Osteoblast (primary cell): ENCODE measurements at regions not wholly inside any gene's neighbourhood (a gene's known extent, or its start where the extent isn't known, plus 50 kb on each side); places are given as distances from the start of the nearest gene placed in this dataset.

Experiments used
- DNase-seq: peaks from one replicate; pipeline ENCODE4 v3.0.0; 2011; ENCODE audit warnings: low spot score, mixed read lengths; ENCODE audit not compliant: insufficient read length; ENCODE audit errors: missing footprints
- H2AFZ ChIP-seq: 2 replicates; pipeline ENCODE4 v1.6.0; 2011; ENCODE audit warnings: mild to moderate bottlenecking, low read length
- H3K27ac ChIP-seq: 2 replicates; pipeline ENCODE4 v1.5.1; 2011; ENCODE audit warnings: mild to moderate bottlenecking, low read depth, low read length, moderate library complexity
- H3K27me3 ChIP-seq: 2 replicates; pipeline ENCODE4 v1.6.0; 2012; ENCODE audit warnings: mild to moderate bottlenecking, control low read depth, inconsistent platforms, low read length, moderate library complexity; ENCODE audit not compliant: insufficient read depth
- H3K36me3 ChIP-seq: 2 replicates; pipeline ENCODE4 v1.5.1; 2011; ENCODE audit warnings: mild to moderate bottlenecking, low read length, control low read depth, moderate library complexity; ENCODE audit not compliant: insufficient read depth
- H3K4me1 ChIP-seq: 2 replicates; pipeline ENCODE4 v1.5.1; 2011; ENCODE audit warnings: mild to moderate bottlenecking, low read length, control low read depth, moderate library complexity; ENCODE audit not compliant: insufficient read depth
- H3K4me2 ChIP-seq: 2 replicates; pipeline ENCODE4 v1.6.0; 2011; ENCODE audit warnings: mild to moderate bottlenecking, low read length; ENCODE audit not compliant: insufficient read depth
- H3K4me3 ChIP-seq: fragments of 200-600 bp; sonication (generic); 3 replicates; pipeline ENCODE4 v1.5.1; 2012; ENCODE audit warnings: mild to moderate bottlenecking, low read length, inconsistent platforms; ENCODE audit not compliant: insufficient read depth
- H3K79me2 ChIP-seq: 2 replicates; pipeline ENCODE4 v1.6.0; 2012; ENCODE audit warnings: mild to moderate bottlenecking, low read length, control low read depth, inconsistent platforms; ENCODE audit not compliant: insufficient read depth
- H3K9me3 ChIP-seq: 2 replicates; pipeline ENCODE4 v1.5.1; 2011; ENCODE audit warnings: low read depth, low read length, control low read depth
- H4K20me1 ChIP-seq: 2 replicates; pipeline ENCODE4 v1.6.0; 2012; ENCODE audit warnings: mild to moderate bottlenecking, low read length, control low read depth; ENCODE audit not compliant: insufficient read depth
- TF ChIP-seq, protein P1 (sequence below): IDR thresholded peaks from 2 replicates; pipeline ENCODE4 v1.5.1; 2011; ENCODE audit warnings: mild to moderate bottlenecking, low read depth, low read length, moderate library complexity; ENCODE audit errors: extremely low read depth

DNA sequence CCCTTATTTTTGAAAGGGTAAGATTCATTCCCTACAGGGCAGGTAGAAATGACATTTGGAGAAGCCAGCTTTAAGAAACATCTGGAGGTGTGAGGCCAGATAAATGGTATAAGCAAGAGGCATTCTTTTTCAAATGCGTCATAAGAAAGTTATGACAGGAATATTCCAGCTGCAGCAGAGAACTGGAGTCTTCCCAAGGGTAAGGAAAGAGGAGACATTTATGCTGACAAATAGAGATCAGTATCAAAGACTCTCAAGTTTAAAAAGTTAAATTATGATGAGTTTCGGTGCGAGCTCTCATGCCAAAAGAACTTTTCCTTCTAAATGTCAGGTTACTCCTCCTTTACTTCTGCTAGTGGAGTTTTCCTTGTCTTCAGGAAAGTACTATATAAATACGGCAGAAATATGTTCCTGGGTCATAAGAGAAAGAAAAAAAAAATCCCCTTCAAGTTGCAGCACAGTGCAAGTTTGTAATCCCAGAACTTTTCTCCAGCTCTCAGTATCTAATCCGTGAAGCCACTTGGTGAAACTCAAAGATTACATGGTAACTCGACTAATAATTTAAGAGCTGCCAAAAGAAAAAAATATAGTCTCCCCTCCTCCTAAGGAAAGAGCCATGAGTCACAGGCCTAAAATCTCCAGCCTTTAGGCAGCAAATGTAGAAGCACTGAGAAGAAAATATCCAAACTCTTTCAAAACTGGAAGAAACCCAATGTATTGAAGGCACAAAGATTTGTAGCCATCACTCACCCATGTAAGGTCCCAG is 428.1 kb downstream of the MEIS1 start:
- Histone ChIP-seq H4K20me1 (no peaks in the 10 kb centered on the region), H3K4me2 (peak overlapping the region; percentile 12), H3K36me3 (no peaks in the 10 kb centered on the region), H3K4me1 (peaks cover 12% of the 10 kb centered on the region), H3K79me2 (no peaks in the 10 kb centered on the region), H3K27ac (peak overlapping the region; percentile 52), H3K9me3 (no peaks in the 10 kb centered on the region), H2AFZ (no peak overlapping the region), H3K4me3 (no peak overlapping the region), H3K27me3 (no peaks in the 10 kb centered on the region)
- peak; percentile 85 for DNase-seq
- TF ChIP-seq, protein P1, sequence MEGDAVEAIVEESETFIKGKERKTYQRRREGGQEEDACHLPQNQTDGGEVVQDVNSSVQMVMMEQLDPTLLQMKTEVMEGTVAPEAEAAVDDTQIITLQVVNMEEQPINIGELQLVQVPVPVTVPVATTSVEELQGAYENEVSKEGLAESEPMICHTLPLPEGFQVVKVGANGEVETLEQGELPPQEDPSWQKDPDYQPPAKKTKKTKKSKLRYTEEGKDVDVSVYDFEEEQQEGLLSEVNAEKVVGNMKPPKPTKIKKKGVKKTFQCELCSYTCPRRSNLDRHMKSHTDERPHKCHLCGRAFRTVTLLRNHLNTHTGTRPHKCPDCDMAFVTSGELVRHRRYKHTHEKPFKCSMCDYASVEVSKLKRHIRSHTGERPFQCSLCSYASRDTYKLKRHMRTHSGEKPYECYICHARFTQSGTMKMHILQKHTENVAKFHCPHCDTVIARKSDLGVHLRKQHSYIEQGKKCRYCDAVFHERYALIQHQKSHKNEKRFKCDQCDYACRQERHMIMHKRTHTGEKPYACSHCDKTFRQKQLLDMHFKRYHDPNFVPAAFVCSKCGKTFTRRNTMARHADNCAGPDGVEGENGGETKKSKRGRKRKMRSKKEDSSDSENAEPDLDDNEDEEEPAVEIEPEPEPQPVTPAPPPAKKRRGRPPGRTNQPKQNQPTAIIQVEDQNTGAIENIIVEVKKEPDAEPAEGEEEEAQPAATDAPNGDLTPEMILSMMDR, result no peak

DNA sequence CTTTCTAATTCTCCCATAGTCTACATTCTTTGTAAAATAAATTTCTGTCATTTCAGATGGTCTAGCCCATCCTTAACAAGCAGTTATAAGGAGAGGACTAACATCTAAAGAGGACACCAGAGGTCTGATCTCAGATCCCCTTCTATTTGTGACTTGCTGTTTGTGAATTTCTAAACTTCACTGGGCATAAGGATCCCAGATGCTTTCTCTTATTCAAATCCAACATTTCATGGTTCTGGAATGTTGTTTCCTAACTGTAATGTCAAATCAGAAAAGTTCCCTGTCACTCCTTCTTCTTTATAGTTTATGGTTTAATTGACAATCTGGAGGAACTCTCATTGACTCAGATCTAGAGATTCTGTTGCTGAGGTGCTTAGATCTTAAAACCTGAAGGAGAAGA is 430.2 kb downstream of the MEIS1 start:
- TF ChIP-seq, protein P1, result no peak
- Histone ChIP-seq H3K27ac (no peak overlapping the region), H3K9me3 (no peaks in the 10 kb centered on the region), H3K27me3 (no peaks in the 10 kb centered on the region), H2AFZ (no peak overlapping the region), H3K36me3 (no peaks in the 10 kb centered on the region), H3K4me2 (no peak overlapping the region), H3K79me2 (no peaks in the 10 kb centered on the region), H3K4me1 (peaks cover 19% of the 10 kb centered on the region), H4K20me1 (no peaks in the 10 kb centered on the region), H3K4me3 (no peak overlapping the region)
- no peak for DNase-seq

DNA sequence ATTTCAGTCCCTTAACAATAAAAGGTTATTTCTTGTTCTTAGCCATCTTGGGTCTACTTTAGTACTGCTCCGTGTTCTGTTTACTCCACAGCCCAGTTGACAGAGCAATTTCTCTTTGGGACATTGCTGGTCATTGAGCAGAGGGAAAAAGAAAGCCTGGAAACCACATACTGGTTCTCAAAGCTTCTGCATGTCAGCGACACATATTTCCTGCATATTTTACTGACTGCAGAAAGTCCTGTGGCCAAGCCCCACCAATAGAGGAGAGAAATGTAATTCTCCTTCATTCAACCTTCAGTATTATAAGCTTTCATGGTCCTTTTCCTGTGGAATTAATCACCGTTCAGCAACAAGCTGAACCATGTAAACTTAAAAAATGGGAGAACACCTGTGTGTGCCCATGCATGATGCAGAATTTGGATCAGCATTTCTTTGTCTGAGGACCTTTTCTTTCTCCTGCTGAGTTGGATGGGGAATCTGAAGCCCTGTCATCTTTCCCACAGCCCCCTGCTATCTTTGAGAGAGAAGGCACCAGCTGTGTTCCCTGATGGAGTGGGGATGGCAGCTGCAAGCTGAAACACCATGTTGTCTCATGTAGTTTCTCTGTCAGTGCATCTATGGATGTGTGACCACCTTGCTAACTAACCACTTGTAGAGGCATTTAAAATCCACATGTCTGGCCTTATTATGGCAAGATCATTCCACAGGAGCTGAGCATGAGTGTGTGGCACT is 431.6 kb downstream of the MEIS1 start:
- no peak overlapping the region for H3K4me3 ChIP-seq
- H3K4me2 ChIP-seq, result no peak overlapping the region
- no peak for DNase-seq
- H3K9me3 ChIP-seq, result no peaks in the 10 kb centered on the region
- TF ChIP-seq, protein P1, result no peak
- no peaks in the 10 kb centered on the region for H3K36me3 ChIP-seq
- H3K79me2 ChIP-seq, result no peaks in the 10 kb centered on the region
- H3K27ac ChIP-seq, result peak overlapping the region; percentile 4
- H3K27me3 ChIP-seq, result no peaks in the 10 kb centered on the region
- no peak overlapping the region for H2AFZ ChIP-seq
- peaks cover 19% of the 10 kb centered on the region for H3K4me1 ChIP-seq
- H4K20me1 ChIP-seq, result no peaks in the 10 kb centered on the region

DNA sequence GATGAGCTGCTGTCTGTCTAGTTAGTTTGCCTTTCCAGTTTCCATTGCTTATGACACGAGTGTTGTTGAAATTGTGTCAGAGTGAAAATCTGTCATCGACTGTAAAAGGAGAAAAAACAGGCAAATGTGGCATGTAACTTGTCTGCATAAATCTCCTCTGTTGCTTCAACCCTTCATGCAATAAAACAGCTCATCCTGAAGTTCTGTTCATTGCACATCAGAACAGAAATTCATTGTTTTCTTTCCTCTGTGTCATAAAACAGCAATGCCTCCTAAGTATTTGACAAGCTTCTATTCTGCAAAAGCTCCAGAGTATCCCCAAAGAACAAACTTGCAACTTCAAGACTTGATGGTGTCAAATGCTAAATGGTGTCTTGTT is 432.1 kb downstream of the MEIS1 start:
- Histone ChIP-seq H3K27ac (peak overlapping the region; percentile 4), H4K20me1 (no peaks in the 10 kb centered on the region), H3K4me2 (no peak overlapping the region), H2AFZ (no peak overlapping the region), H3K9me3 (no peaks in the 10 kb centered on the region), H3K4me3 (no peak overlapping the region), H3K4me1 (peaks cover 22% of the 10 kb centered on the region), H3K27me3 (no peaks in the 10 kb centered on the region), H3K79me2 (no peaks in the 10 kb centered on the region), H3K36me3 (no peaks in the 10 kb centered on the region)
- peak; percentile 6 for DNase-seq
- TF ChIP-seq, protein P1, result no peak
